ENCODE measurements at regions not wholly inside any gene's neighbourhood (a gene's known extent, or its start where the extent isn't known, plus 50 kb on each side); places are given as distances from the start of the nearest gene placed in this dataset.
"Not testable (repeated sequence)": the region's sequence is repeated elsewhere in the genome, so short reads cannot be mapped to it uniquely, and the experiment has no call there.

- H3K4me1 ChIP-seq (ENCODE audit: control insufficient read depth, insufficient read depth, low read length): no peaks in the 10 kb centered on the region
- no peaks in the 10 kb centered on the region for H3K36me3 ChIP-seq (ENCODE audit: control insufficient read depth, insufficient read depth, low read length)
- no peaks in the 10 kb centered on the region for H3K27me3 ChIP-seq (ENCODE audit: control insufficient read depth, insufficient read depth, low read length)
- H3K9ac ChIP-seq (ENCODE audit: low read length): no peak overlapping the region
- H3K9me3 ChIP-seq (ENCODE audit: control insufficient read depth, low read length): no peaks in the 10 kb centered on the region
- H3K4me3 ChIP-seq (ENCODE audit: low read length): no peak overlapping the region
Measured at GRCh38 chrY:7325531-7325930, 414.0 kb upstream of the AMELY start.

GRCh38 chrY:7320751-7321150 lies 409.2 kb upstream of the AMELY start:
- no peaks in the 10 kb centered on the region for H3K27me3 ChIP-seq (ENCODE audit: control insufficient read depth, insufficient read depth, low read length)
- H3K9me3 ChIP-seq (ENCODE audit: control insufficient read depth, low read length): no peaks in the 10 kb centered on the region
- no peak overlapping the region for H3K4me3 ChIP-seq (ENCODE audit: low read length)
- no peaks in the 10 kb centered on the region for H3K4me1 ChIP-seq (ENCODE audit: control insufficient read depth, insufficient read depth, low read length)
- no peak overlapping the region for H3K9ac ChIP-seq (ENCODE audit: low read length)
- H3K36me3 ChIP-seq (ENCODE audit: control insufficient read depth, insufficient read depth, low read length): no peaks in the 10 kb centered on the region

GRCh38 chrY:7320171-7320570 lies 408.6 kb upstream of the AMELY start:
- H3K27me3 ChIP-seq (ENCODE audit: control insufficient read depth, insufficient read depth, low read length); H3K9ac ChIP-seq (ENCODE audit: low read length); H3K9me3 ChIP-seq (ENCODE audit: control insufficient read depth, low read length); H3K4me3 ChIP-seq (ENCODE audit: low read length); H3K4me1 ChIP-seq (ENCODE audit: control insufficient read depth, insufficient read depth, low read length); H3K36me3 ChIP-seq (ENCODE audit: control insufficient read depth, insufficient read depth, low read length): not testable (repeated sequence)

- Histone ChIP-seq H3K36me3 (ENCODE audit: control insufficient read depth, insufficient read depth, low read length) (no peaks in the 10 kb centered on the region), H3K9me3 (ENCODE audit: control insufficient read depth, low read length) (no peaks in the 10 kb centered on the region), H3K4me1 (ENCODE audit: control insufficient read depth, insufficient read depth, low read length) (no peaks in the 10 kb centered on the region), H3K9ac (ENCODE audit: low read length) (no peak overlapping the region), H3K4me3 (ENCODE audit: low read length) (no peak overlapping the region), H3K27me3 (ENCODE audit: control insufficient read depth, insufficient read depth, low read length) (no peaks in the 10 kb centered on the region)
Measured at GRCh38 chrY:7318122-7318521, 406.6 kb upstream of the AMELY start.

GRCh38 chrY:7317571-7317970 lies 406.0 kb upstream of the AMELY start:
- H3K4me3 ChIP-seq (ENCODE audit: low read length): no peak overlapping the region
- no peaks in the 10 kb centered on the region for H3K4me1 ChIP-seq (ENCODE audit: control insufficient read depth, insufficient read depth, low read length)
- H3K9ac ChIP-seq (ENCODE audit: low read length): no peak overlapping the region
- no peaks in the 10 kb centered on the region for H3K9me3 ChIP-seq (ENCODE audit: control insufficient read depth, low read length)
- no peaks in the 10 kb centered on the region for H3K36me3 ChIP-seq (ENCODE audit: control insufficient read depth, insufficient read depth, low read length)
- H3K27me3 ChIP-seq (ENCODE audit: control insufficient read depth, insufficient read depth, low read length): no peaks in the 10 kb centered on the region

- Histone ChIP-seq H3K9me3 (ENCODE audit: control insufficient read depth, low read length) (no peaks in the 10 kb centered on the region), H3K27me3 (ENCODE audit: control insufficient read depth, insufficient read depth, low read length) (no peaks in the 10 kb centered on the region), H3K36me3 (ENCODE audit: control insufficient read depth, insufficient read depth, low read length) (no peaks in the 10 kb centered on the region), H3K9ac (ENCODE audit: low read length) (no peak overlapping the region), H3K4me1 (ENCODE audit: control insufficient read depth, insufficient read depth, low read length) (no peaks in the 10 kb centered on the region), H3K4me3 (ENCODE audit: low read length) (no peak overlapping the region)
Measured at GRCh38 chrY:7310482-7311269, 399.1 kb upstream of the AMELY start.

GRCh38 chrY:7308816-7309215 lies 397.3 kb upstream of the AMELY start:
- Histone ChIP-seq H3K27me3 (ENCODE audit: control insufficient read depth, insufficient read depth, low read length) (no peaks in the 10 kb centered on the region), H3K9me3 (ENCODE audit: control insufficient read depth, low read length) (no peaks in the 10 kb centered on the region), H3K4me1 (ENCODE audit: control insufficient read depth, insufficient read depth, low read length) (no peaks in the 10 kb centered on the region), H3K9ac (ENCODE audit: low read length) (no peak overlapping the region), H3K36me3 (ENCODE audit: control insufficient read depth, insufficient read depth, low read length) (no peaks in the 10 kb centered on the region), H3K4me3 (ENCODE audit: low read length) (no peak overlapping the region)

GRCh38 chrY:7302306-7302705 lies 390.8 kb upstream of the AMELY start:
- H3K4me3 ChIP-seq (ENCODE audit: low read length): no peak overlapping the region
- H3K4me1 ChIP-seq (ENCODE audit: control insufficient read depth, insufficient read depth, low read length): peaks cover 5% of the 10 kb centered on the region
- no peak overlapping the region for H3K9ac ChIP-seq (ENCODE audit: low read length)
- no peaks in the 10 kb centered on the region for H3K36me3 ChIP-seq (ENCODE audit: control insufficient read depth, insufficient read depth, low read length)
- no peaks in the 10 kb centered on the region for H3K27me3 ChIP-seq (ENCODE audit: control insufficient read depth, insufficient read depth, low read length)
- no peaks in the 10 kb centered on the region for H3K9me3 ChIP-seq (ENCODE audit: control insufficient read depth, low read length)

GRCh38 chrY:7299960-7300359 lies 388.4 kb upstream of the AMELY start:
- H3K36me3 ChIP-seq (ENCODE audit: control insufficient read depth, insufficient read depth, low read length): no peaks in the 10 kb centered on the region
- H3K9ac ChIP-seq (ENCODE audit: low read length): no peak overlapping the region
- H3K27me3 ChIP-seq (ENCODE audit: control insufficient read depth, insufficient read depth, low read length): no peaks in the 10 kb centered on the region
- H3K4me1 ChIP-seq (ENCODE audit: control insufficient read depth, insufficient read depth, low read length): peaks cover 5% of the 10 kb centered on the region
- no peak overlapping the region for H3K4me3 ChIP-seq (ENCODE audit: low read length)
- H3K9me3 ChIP-seq (ENCODE audit: control insufficient read depth, low read length): no peaks in the 10 kb centered on the region

- Histone ChIP-seq H3K4me3 (ENCODE audit: low read length) (no peak overlapping the region), H3K27me3 (ENCODE audit: control insufficient read depth, insufficient read depth, low read length) (no peaks in the 10 kb centered on the region), H3K36me3 (ENCODE audit: control insufficient read depth, insufficient read depth, low read length) (no peaks in the 10 kb centered on the region), H3K4me1 (ENCODE audit: control insufficient read depth, insufficient read depth, low read length) (no peaks in the 10 kb centered on the region), H3K9me3 (ENCODE audit: control insufficient read depth, low read length) (no peaks in the 10 kb centered on the region), H3K9ac (ENCODE audit: low read length) (no peak overlapping the region)
Measured at GRCh38 chrY:7292113-7292512, 380.6 kb upstream of the AMELY start.

- Histone ChIP-seq H3K4me3 (ENCODE audit: low read length) (no peak overlapping the region), H3K4me1 (ENCODE audit: control insufficient read depth, insufficient read depth, low read length) (no peaks in the 10 kb centered on the region), H3K27me3 (ENCODE audit: control insufficient read depth, insufficient read depth, low read length) (no peaks in the 10 kb centered on the region), H3K9me3 (ENCODE audit: control insufficient read depth, low read length) (no peaks in the 10 kb centered on the region), H3K9ac (ENCODE audit: low read length) (no peak overlapping the region), H3K36me3 (ENCODE audit: control insufficient read depth, insufficient read depth, low read length) (no peaks in the 10 kb centered on the region)
Measured at GRCh38 chrY:7289889-7290833, 378.6 kb upstream of the AMELY start.

- H3K4me1 ChIP-seq (ENCODE audit: control insufficient read depth, insufficient read depth, low read length): no peaks in the 10 kb centered on the region
Measured at GRCh38 chrY:7288611-7289010, 377.1 kb upstream of the AMELY start.

More at GRCh38 chrY:7288611-7289010, 377.1 kb upstream of the AMELY start:
- Histone ChIP-seq H3K9ac (ENCODE audit: low read length) (no peak overlapping the region), H3K4me3 (ENCODE audit: low read length) (no peak overlapping the region), H3K36me3 (ENCODE audit: control insufficient read depth, insufficient read depth, low read length) (no peaks in the 10 kb centered on the region), H3K27me3 (ENCODE audit: control insufficient read depth, insufficient read depth, low read length) (no peaks in the 10 kb centered on the region), H3K9me3 (ENCODE audit: control insufficient read depth, low read length) (no peaks in the 10 kb centered on the region)

All from mucosa of stomach (tissue), 1 donor.